GM19238 (cell line): ENCODE measurements at regions not wholly inside any gene's neighbourhood (a gene's known extent, or its start where the extent isn't known, plus 50 kb on each side); places are given as distances from the start of the nearest gene placed in this dataset.
"Not testable (repeated sequence)": the region's sequence is repeated elsewhere in the genome, so short reads cannot be mapped to it uniquely, and the experiment has no call there.

Experiments
- DNase-seq: peaks from one replicate; pipeline ENCODE4 v3.0.0; 2011; ENCODE audit warnings: low spot score; ENCODE audit not compliant: insufficient read length

- no peak for DNase-seq
Observed at GRCh38 chr2:238521002-238521401, 94.3 kb downstream of the ASB1 start.

GRCh38 chr2:238521870-238522269 is 95.1 kb downstream of the ASB1 start:
- DNase-seq, result no peak

GRCh38 chr2:238523158-238524110 is 96.7 kb downstream of the ASB1 start:
- DNase-seq, result no peak

GRCh38 chr2:238524426-238524983 is 97.8 kb downstream of the ASB1 start:
- no peak for DNase-seq

GRCh38 chr2:238525990-238526389 is 99.3 kb downstream of the ASB1 start:
- no peak for DNase-seq

- no peak for DNase-seq
Observed at GRCh38 chr2:238527565-238527964, 100.8 kb downstream of the ASB1 start.

GRCh38 chr2:238528953-238529781 is 102.4 kb downstream of the ASB1 start:
- DNase-seq, result no peak

- DNase-seq, result not testable (repeated sequence)
Observed at GRCh38 chr2:238531017-238531645, 104.4 kb downstream of the ASB1 start.

GRCh38 chr2:238543732-238544131 is 117.0 kb downstream of the ASB1 start:
- DNase-seq, result not testable (repeated sequence)

- DNase-seq, result no peak
Observed at GRCh38 chr2:238548902-238549462, 122.3 kb downstream of the ASB1 start.

GRCh38 chr2:238549866-238550265 is 123.1 kb downstream of the ASB1 start:
- DNase-seq, result no peak

GRCh38 chr2:238551091-238551490 is 124.4 kb downstream of the ASB1 start:
- no peak for DNase-seq

- no peak for DNase-seq
Observed at GRCh38 chr2:238552226-238552625, 125.5 kb downstream of the ASB1 start.

- DNase-seq, result no peak
Observed at GRCh38 chr2:238553159-238553558, 126.4 kb downstream of the ASB1 start.

GRCh38 chr2:238554468-238555315 is 128.0 kb downstream of the ASB1 start:
- no peak for DNase-seq

GRCh38 chr2:238555786-238556542 is 129.2 kb downstream of the ASB1 start:
- no peak for DNase-seq

GRCh38 chr2:238557431-238557830 is 130.7 kb downstream of the ASB1 start:
- DNase-seq, result no peak

- DNase-seq, result no peak
Observed at GRCh38 chr2:238557936-238558335, 131.2 kb downstream of the ASB1 start.

GRCh38 chr2:238558456-238559099 is 131.9 kb downstream of the ASB1 start:
- no peak for DNase-seq
